ENCODE measurements at regions not wholly inside any gene's neighbourhood (a gene's known extent, or its start where the extent isn't known, plus 50 kb on each side); places are given as distances from the start of the nearest gene placed in this dataset.

DNA sequence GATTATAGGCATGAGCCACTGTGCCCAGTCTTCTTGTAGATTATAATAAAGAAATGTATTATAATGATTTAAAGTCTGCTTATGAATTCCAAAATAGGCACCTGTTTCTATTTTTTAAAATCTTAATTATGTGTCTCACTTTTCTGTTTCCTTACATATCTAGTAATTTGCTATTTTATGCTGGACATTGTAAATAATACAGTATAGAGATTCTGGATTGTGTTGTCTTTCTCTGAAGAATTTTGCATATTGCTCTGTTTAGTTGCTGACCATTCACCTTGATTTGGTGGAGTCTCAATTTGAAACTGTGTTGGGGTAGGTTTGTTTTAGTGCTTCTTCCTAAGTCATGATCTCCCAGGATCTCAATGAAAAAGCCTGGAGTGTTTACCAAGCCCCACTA, 102.8 kb downstream of the C9orf50 start (continued):
- TF ChIP-seq FOXM1 (IDR thresholded peaks at IDR 0.05; ENCODE audit: low read depth) (no peak), GATA2 (CRISPR knock-in tag; IDR thresholded peaks at IDR 0.05) (no peak), TEAD4 (IDR thresholded peaks at IDR 0.05; ENCODE audit: borderline replicate concordance, insufficient read depth) (no peak), SMC3 (IDR thresholded peaks at IDR 0.05; ENCODE audit: low read depth, low read length) (no peak), EP300 (IDR thresholded peaks at IDR 0.05; ENCODE audit: borderline replicate concordance in 1 of 2, low read depth in 1 of 2, low read length in 1 of 2) (no peak), NRF1 (IDR thresholded peaks at IDR 0.05; ENCODE audit: low read depth, low read length) (no peak), MEF2A (IDR thresholded peaks at IDR 0.05; ENCODE audit: borderline replicate concordance, low read depth) (no peak), CHD2 (IDR thresholded peaks at IDR 0.05; ENCODE audit: low read length, partially characterized antibody) (no peak)
- TF ChIP-seq, protein P1, sequence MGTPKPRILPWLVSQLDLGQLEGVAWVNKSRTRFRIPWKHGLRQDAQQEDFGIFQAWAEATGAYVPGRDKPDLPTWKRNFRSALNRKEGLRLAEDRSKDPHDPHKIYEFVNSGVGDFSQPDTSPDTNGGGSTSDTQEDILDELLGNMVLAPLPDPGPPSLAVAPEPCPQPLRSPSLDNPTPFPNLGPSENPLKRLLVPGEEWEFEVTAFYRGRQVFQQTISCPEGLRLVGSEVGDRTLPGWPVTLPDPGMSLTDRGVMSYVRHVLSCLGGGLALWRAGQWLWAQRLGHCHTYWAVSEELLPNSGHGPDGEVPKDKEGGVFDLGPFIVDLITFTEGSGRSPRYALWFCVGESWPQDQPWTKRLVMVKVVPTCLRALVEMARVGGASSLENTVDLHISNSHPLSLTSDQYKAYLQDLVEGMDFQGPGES (IDR thresholded peaks at IDR 0.05; ENCODE audit: low read depth, low read length) = no peak
- TF ChIP-seq, protein P2, sequence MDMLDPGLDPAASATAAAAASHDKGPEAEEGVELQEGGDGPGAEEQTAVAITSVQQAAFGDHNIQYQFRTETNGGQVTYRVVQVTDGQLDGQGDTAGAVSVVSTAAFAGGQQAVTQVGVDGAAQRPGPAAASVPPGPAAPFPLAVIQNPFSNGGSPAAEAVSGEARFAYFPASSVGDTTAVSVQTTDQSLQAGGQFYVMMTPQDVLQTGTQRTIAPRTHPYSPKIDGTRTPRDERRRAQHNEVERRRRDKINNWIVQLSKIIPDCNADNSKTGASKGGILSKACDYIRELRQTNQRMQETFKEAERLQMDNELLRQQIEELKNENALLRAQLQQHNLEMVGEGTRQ (IDR thresholded peaks at IDR 0.05; ENCODE audit: borderline replicate concordance, low read depth, low read length) = no peak
- TF ChIP-seq, protein P3, sequence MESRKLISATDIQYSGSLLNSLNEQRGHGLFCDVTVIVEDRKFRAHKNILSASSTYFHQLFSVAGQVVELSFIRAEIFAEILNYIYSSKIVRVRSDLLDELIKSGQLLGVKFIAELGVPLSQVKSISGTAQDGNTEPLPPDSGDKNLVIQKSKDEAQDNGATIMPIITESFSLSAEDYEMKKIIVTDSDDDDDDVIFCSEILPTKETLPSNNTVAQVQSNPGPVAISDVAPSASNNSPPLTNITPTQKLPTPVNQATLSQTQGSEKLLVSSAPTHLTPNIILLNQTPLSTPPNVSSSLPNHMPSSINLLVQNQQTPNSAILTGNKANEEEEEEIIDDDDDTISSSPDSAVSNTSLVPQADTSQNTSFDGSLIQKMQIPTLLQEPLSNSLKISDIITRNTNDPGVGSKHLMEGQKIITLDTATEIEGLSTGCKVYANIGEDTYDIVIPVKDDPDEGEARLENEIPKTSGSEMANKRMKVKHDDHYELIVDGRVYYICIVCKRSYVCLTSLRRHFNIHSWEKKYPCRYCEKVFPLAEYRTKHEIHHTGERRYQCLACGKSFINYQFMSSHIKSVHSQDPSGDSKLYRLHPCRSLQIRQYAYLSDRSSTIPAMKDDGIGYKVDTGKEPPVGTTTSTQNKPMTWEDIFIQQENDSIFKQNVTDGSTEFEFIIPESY (IDR thresholded peaks at IDR 0.05; ENCODE audit: borderline replicate concordance, low read depth) = no peak

DNA sequence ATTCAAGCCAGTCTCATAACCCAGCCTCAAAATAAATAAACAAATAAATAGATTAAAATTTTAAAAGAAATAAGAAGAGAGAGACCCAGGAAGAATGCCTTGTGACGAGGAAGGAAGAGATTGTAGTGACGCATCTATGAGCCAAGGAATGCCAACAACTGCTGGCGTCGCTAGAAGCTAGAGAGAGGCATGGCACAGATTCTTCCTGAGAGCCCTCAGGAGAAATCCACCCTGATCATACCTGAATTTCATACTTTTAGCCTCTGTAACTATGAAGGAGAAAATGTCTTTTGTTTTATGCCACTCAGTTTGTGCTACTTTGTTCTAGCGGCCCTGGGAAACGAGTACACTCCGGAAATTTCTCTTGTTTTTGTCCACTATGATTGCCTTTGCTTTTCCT, 103.9 kb downstream of the C9orf50 start:
- Histone ChIP-seq H3F3A (replicated peaks; ENCODE audit: insufficient read depth) (peaks cover 9% of the 10 kb centered on the region), H3K4me1 (ENCODE audit: control insufficient read depth in 1 of 2, insufficient read depth in 2 of 2, low read depth in 1 of 2, low read length in 1 of 2) (no peaks in the 10 kb centered on the region), H3K79me2 (ENCODE audit: insufficient read depth) (no peaks in the 10 kb centered on the region), H3K9me3 (peaks cover 6% of the 10 kb centered on the region; the same call in 1 of the 2 replicates), H3K4me3 (ENCODE audit: low read depth in 2 of 2, low read length in 1 of 2) (no peak overlapping the region), H3K27ac (ENCODE audit: low read depth in 2 of 2, low read length in 1 of 2) (no peak overlapping the region), H3K9ac (no peak overlapping the region), H3K27me3 (ENCODE audit: insufficient read depth) (no peaks in the 10 kb centered on the region), H4K20me1 (ENCODE audit: insufficient read depth) (no peaks in the 10 kb centered on the region), H3K36me3 (replicated peaks in 1 of 2; ENCODE audit: control insufficient read depth in 1 of 2, insufficient read depth in 2 of 2, low read length in 1 of 2) (no peaks in the 10 kb centered on the region), H3K9me2 (no peaks in the 10 kb centered on the region), H3K4me2 (no peak overlapping the region), H2AFZ (ENCODE audit: low read depth) (no peak overlapping the region)
- ChIA-PET POLR2A (no interaction called here), CTCF (no interaction called here)
- whole genome bisulfite sequencing (ENCODE audit: low lambda C conversion rate) = 72% methylated on average over 7 of the region's 7 CpGs
- no peak for DNase-seq
- TF ChIP-seq, protein P2 (IDR thresholded peaks at IDR 0.05; ENCODE audit: borderline replicate concordance, low read depth, low read length) = no peak
- no peak for TF ChIP-seq TCF12 (IDR thresholded peaks at IDR 0.05)
- no peak for TF ChIP-seq CHD2 (IDR thresholded peaks at IDR 0.05; ENCODE audit: low read length, partially characterized antibody)
- TF ChIP-seq, protein P1 (IDR thresholded peaks at IDR 0.05; ENCODE audit: low read depth, low read length) = no peak
- no peak for TF ChIP-seq ELF1 (IDR thresholded peaks at IDR 0.05)
- TF ChIP-seq RCOR1 (IDR thresholded peaks at IDR 0.05; ENCODE audit: low read length) = no peak
- no peak for TF ChIP-seq FOXJ3 (CRISPR knock-in tag; IDR thresholded peaks at IDR 0.05)
- no peak for TF ChIP-seq RXRA (IDR thresholded peaks at IDR 0.05; ENCODE audit: borderline replicate concordance, low read depth)
- TF ChIP-seq, protein P4, sequence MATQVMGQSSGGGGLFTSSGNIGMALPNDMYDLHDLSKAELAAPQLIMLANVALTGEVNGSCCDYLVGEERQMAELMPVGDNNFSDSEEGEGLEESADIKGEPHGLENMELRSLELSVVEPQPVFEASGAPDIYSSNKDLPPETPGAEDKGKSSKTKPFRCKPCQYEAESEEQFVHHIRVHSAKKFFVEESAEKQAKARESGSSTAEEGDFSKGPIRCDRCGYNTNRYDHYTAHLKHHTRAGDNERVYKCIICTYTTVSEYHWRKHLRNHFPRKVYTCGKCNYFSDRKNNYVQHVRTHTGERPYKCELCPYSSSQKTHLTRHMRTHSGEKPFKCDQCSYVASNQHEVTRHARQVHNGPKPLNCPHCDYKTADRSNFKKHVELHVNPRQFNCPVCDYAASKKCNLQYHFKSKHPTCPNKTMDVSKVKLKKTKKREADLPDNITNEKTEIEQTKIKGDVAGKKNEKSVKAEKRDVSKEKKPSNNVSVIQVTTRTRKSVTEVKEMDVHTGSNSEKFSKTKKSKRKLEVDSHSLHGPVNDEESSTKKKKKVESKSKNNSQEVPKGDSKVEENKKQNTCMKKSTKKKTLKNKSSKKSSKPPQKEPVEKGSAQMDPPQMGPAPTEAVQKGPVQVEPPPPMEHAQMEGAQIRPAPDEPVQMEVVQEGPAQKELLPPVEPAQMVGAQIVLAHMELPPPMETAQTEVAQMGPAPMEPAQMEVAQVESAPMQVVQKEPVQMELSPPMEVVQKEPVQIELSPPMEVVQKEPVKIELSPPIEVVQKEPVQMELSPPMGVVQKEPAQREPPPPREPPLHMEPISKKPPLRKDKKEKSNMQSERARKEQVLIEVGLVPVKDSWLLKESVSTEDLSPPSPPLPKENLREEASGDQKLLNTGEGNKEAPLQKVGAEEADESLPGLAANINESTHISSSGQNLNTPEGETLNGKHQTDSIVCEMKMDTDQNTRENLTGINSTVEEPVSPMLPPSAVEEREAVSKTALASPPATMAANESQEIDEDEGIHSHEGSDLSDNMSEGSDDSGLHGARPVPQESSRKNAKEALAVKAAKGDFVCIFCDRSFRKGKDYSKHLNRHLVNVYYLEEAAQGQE (IDR thresholded peaks at IDR 0.05; ENCODE audit: low read depth, low read length) = no peak
- TF ChIP-seq FOXM1 (IDR thresholded peaks at IDR 0.05; ENCODE audit: low read depth) = no peak
- TF ChIP-seq RAD21 (IDR thresholded peaks at IDR 0.05; ENCODE audit: low read length) = no peak
- no peak for TF ChIP-seq YY1 (IDR thresholded peaks at IDR 0.05; ENCODE audit: low read depth)
- TF ChIP-seq FOSL2 (IDR thresholded peaks at IDR 0.05; ENCODE audit: borderline replicate concordance, low read depth) = no peak
- no peak for TF ChIP-seq MEF2A (IDR thresholded peaks at IDR 0.05; ENCODE audit: borderline replicate concordance, low read depth)
- TF ChIP-seq POLR2AphosphoS5 (IDR thresholded peaks at IDR 0.05; ENCODE audit: low read depth, low read length) = no peak
